ENCODE measurements at regions not wholly inside any gene's neighbourhood (a gene's known extent, or its start where the extent isn't known, plus 50 kb on each side); places are given as distances from the start of the nearest gene placed in this dataset.

GRCh38 chr9:129469988-129470316, 150.9 kb downstream of the C9orf50 start:
- Histone ChIP-seq H3K4me1 (ENCODE audit: control insufficient read depth, insufficient read depth, low read length) (no peaks in the 10 kb centered on the region), H3K9me3 (ENCODE audit: control insufficient read depth, insufficient read depth, low read length) (peaks cover 4% of the 10 kb centered on the region), H3K4me3 (ENCODE audit: low read length) (no peak overlapping the region), H3K27ac (ENCODE audit: low read length) (no peak overlapping the region), H3K36me3 (ENCODE audit: control insufficient read depth, insufficient read depth, low read length) (no peaks in the 10 kb centered on the region), H3K27me3 (ENCODE audit: control insufficient read depth, insufficient read depth, low read length) (no peaks in the 10 kb centered on the region)
- TF ChIP-seq CTCF (IDR thresholded peaks at IDR 0.05): no peak
- Mint-ChIP-seq H3K4me3 (no peak overlapping the region), H3K36me3 (no peaks in the 10 kb centered on the region), H3K9me3 (no peaks in the 10 kb centered on the region), H3K4me1 (peaks cover 5 to 14% of the 10 kb centered on the region in 2 donors), H3K27ac (no peak overlapping the region), H3K27me3 (ENCODE audit: low read depth in 2 of 2) (peaks cover 0 to 2% of the 10 kb centered on the region in 2 donors)
- intact Hi-C loops (cut with micrococcal nuclease): no loop called here
- 79% methylated on average over 6 of the region's 6 CpGs for WGBS (ENCODE audit: insufficient coverage)
- ATAC-seq (no peak), DNase-seq (no peak)

- Mint-ChIP-seq H3K9me3 (no peaks in the 10 kb centered on the region), H3K36me3 (no peaks in the 10 kb centered on the region), H3K4me1 (peaks cover 8 to 17% of the 10 kb centered on the region in 2 donors), H3K4me3 (no peak overlapping the region), H3K27me3 (ENCODE audit: low read depth in 2 of 2) (peaks cover 0 to 2% of the 10 kb centered on the region in 2 donors), H3K27ac (no peak overlapping the region)
- Histone ChIP-seq H3K4me3 (ENCODE audit: low read length) (no peak overlapping the region), H3K36me3 (ENCODE audit: control insufficient read depth, insufficient read depth, low read length) (no peaks in the 10 kb centered on the region), H3K9me3 (ENCODE audit: control insufficient read depth, insufficient read depth, low read length) (no peaks in the 10 kb centered on the region), H3K27me3 (ENCODE audit: control insufficient read depth, insufficient read depth, low read length) (no peaks in the 10 kb centered on the region), H3K27ac (ENCODE audit: low read length) (no peak overlapping the region), H3K4me1 (ENCODE audit: control insufficient read depth, insufficient read depth, low read length) (no peaks in the 10 kb centered on the region)
- intact Hi-C loops (cut with micrococcal nuclease): no loop called here
- WGBS (ENCODE audit: insufficient coverage): 83% methylated on average over 20 of the region's 20 CpGs
- ATAC-seq: no peak
- no peak for TF ChIP-seq CTCF (IDR thresholded peaks at IDR 0.05)
- DNase-seq: no peak
Observed at GRCh38 chr9:129469188-129469987, 151.5 kb downstream of the C9orf50 start.

GRCh38 chr9:129467739-129468666, 152.9 kb downstream of the C9orf50 start:
- H3K27me3 Mint-ChIP-seq (ENCODE audit: low read depth in 2 of 2): no peaks in the 10 kb centered on the region
- no peaks in the 10 kb centered on the region for H3K9me3 ChIP-seq (ENCODE audit: control insufficient read depth, insufficient read depth, low read length)
- no peaks in the 10 kb centered on the region for H3K36me3 Mint-ChIP-seq
- ATAC-seq (peak in 1 of 3 donors; percentile 36), DNase-seq (no peak)
- no peaks in the 10 kb centered on the region for H3K9me3 Mint-ChIP-seq
- TF ChIP-seq CTCF (IDR thresholded peaks at IDR 0.05): no peak
- H3K36me3 ChIP-seq (ENCODE audit: control insufficient read depth, insufficient read depth, low read length): no peaks in the 10 kb centered on the region
- no peak overlapping the region for H3K27ac Mint-ChIP-seq
- no peak overlapping the region for H3K4me3 Mint-ChIP-seq
- H3K27me3 ChIP-seq (ENCODE audit: control insufficient read depth, insufficient read depth, low read length): no peaks in the 10 kb centered on the region
- H3K4me1 ChIP-seq (ENCODE audit: control insufficient read depth, insufficient read depth, low read length): no peaks in the 10 kb centered on the region
- 94% methylated on average over 19 of the region's 19 CpGs for WGBS (ENCODE audit: insufficient coverage)
- intact Hi-C loops (cut with micrococcal nuclease): no loop called here
- H3K4me3 ChIP-seq (ENCODE audit: low read length): no peak overlapping the region
- no peak overlapping the region for H3K27ac ChIP-seq (ENCODE audit: low read length)
- H3K4me1 Mint-ChIP-seq: peaks cover 8 to 17% of the 10 kb centered on the region in 2 donors

Measured in natural killer cell (primary cell).